HG03432 (cell line): ENCODE measurements at regions not wholly inside any gene's neighbourhood (a gene's known extent, or its start where the extent isn't known, plus 50 kb on each side); places are given as distances from the start of the nearest gene placed in this dataset.

Experiments
- ATAC-seq: cut with Tn5 transposase; IDR thresholded peaks from one replicate; pipeline ENCODE4 v1.9.1; 2021; ENCODE audit warnings: mild to moderate bottlenecking, moderate library complexity; ENCODE audit not compliant: unreplicated experiment

- no peak for ATAC-seq
Observed at GRCh38 chr7:25952261-25953057, 199.5 kb upstream of the NFE2L3 start.

GRCh38 chr7:25953859-25954258 is 198.1 kb upstream of the NFE2L3 start:
- peak; percentile 18 for ATAC-seq

- no peak for ATAC-seq
Observed at GRCh38 chr7:25954395-25954794, 197.6 kb upstream of the NFE2L3 start.

DNA sequence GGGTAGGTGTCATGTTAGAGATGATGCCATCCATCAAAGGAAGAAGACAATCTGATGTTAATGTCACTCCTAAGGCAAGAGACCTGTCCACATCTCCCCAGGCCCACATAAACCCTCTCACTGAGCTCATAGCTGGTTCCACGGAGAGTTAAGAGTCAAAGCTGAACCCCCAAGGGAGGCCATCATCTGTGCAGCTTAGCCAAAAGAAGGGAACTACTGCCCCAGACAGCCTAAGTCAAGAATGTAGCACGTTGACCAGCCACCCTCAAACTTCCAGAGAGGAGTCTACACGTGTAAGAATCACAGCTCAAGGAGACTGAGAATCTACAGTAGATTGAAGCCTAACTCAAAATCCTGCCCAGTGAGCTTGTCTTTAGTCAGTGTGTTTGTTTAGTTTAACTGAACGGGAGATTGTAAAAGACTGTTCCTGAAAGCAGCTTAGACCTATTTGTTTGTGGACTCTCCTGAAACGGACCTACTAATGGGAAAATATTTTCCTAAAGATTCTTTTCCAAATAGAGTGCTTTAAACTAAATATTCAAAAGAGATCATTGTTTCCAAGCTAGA is 192.7 kb upstream of the NFE2L3 start:
- no peak for ATAC-seq

GRCh38 chr7:25963733-25964132 is 188.3 kb upstream of the NFE2L3 start:
- no peak for ATAC-seq

- ATAC-seq = peak; percentile 44
Observed at GRCh38 chr7:25964483-25964991, 187.5 kb upstream of the NFE2L3 start.

DNA sequence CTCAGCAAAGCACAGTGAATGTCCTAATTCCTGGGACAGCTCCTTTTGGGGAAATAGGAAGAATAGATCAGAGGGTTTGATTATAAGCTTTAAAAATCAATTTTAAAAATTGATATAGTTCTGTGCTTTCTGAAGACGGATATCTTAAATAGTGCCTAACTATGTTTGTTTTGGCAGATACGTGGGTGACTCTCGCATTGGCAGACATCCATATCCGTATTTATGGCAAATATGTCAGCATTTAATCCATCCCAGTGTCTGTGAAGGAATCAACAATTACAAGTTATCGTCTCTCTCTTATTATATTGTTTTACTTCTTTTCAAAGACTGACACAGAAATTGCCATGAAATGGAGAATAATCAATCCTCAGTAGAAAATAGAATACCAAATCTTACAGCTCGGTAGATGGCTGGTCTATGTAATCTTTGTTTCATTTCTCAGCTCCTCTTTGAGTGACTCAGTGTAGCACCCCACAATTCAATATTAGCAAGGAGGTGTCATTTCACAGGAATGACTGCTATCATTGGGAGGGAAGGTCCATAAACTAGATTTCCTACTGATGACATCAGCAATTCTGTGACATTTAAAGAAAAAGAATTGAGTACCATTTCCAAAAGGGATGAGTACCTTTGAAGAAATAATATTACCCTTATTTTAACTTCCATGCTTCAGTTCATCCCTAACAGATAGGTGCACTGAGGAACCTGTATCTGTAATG is 186.4 kb upstream of the NFE2L3 start:
- ATAC-seq = no peak

- ATAC-seq = no peak
Observed at GRCh38 chr7:25966469-25966868, 185.5 kb upstream of the NFE2L3 start.

DNA sequence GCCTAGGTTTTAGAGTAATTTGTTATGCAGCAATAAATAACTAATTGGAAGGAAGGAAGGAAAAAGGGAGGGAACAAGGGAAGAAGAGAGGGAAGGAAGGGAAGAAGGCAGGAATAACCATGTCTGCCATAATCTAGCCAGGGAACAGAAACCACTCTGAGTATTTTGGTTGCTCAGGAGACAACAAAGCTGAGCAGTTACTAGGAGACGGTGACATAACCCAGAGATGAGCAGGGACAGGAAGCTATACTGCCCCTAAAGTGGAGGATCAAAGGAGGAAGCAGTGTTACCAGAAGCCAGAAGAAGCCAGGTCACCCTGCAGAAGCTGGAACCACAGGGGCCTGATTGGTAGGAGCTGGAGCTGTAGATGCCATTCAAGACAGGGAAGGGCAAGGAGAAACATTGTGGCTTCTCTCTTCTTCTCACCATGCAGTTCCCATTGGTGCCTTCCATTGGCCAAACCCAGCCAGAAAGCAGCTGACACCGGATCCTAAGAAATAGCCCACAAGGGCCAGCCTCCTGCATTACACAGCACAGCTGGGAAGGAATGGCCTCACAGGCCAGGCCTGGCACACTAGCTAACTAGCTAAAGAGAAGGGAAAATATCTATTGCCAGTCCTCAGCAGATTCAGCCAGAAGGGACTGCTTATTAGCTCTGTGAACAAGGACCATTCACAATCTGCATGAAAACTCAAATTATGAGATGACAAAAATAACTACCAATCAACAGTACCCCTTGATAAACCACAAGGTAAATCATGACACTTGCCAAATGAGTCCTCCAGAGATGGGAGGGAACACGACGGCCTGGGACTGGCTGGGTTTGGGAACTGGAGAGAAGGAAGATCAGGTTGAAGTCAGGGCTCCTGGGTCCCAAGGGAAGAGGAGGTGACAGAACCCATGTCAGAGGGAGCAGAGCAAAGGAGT is 184.5 kb upstream of the NFE2L3 start:
- ATAC-seq = peak; percentile 31

GRCh38 chr7:25968205-25968993 is 183.6 kb upstream of the NFE2L3 start:
- peak; percentile 74 for ATAC-seq

- ATAC-seq = no peak
Observed at GRCh38 chr7:25970356-25970755, 181.6 kb upstream of the NFE2L3 start.

DNA sequence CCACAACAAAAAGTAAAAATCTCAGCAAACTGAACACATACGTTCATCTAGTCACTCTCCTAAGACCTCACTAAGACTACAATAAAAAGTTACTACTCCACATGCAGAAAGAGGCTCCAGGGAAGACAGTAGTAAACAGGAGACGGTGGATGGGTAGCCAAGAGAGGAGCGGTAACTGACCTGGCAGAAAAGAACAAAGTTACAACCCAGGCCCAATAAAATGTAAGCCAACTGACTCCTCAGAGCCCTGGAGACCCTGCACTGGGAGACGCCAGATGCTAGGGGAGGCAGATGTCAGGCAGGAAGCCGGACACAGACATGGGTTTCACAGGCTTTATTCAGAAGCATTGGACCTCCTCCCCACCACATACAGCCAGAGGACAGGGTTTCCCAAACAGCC is 181.1 kb upstream of the NFE2L3 start:
- no peak for ATAC-seq

- ATAC-seq = no peak
Observed at GRCh38 chr7:25976630-25977029, 175.4 kb upstream of the NFE2L3 start.

DNA sequence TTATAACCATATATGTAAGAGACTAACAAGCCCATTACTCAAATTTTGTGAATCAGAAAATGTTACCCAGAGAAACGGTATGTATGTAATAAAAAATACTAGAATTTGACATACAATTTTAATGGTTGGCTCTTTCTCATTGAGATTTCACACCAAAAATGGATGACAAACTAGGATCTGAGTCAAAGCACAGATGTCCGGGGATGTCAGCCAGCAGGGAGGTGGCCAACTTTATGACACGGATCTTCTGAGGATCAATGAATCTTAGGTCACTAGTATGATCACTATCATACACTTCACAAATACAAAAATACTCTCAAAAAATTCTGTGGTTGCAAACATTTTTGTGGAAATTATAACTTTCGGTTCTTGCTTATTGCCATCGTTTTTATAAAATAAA is 173.5 kb upstream of the NFE2L3 start:
- no peak for ATAC-seq

GRCh38 chr7:25979605-25980004 is 172.4 kb upstream of the NFE2L3 start:
- ATAC-seq = no peak

DNA sequence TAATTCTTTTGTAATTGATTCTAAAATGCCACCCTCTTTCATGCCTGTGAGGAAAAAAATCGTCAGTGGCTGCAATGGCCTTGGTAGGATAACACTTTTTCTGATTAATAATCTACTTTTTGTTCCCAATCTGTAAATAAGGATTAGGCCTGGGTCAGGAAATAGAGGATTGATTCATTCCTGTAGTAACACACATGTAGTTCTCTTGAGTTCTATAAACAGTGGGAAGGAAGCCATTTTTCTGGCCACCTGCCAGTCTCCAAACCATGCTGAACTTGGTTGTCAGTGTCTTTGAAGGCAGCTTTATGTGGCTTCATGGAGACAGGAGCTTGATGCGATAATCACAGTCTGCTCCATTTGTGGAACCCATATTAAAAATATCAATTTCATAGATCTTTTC is 169.3 kb upstream of the NFE2L3 start:
- ATAC-seq = no peak

GRCh38 chr7:25985196-25985595 is 166.8 kb upstream of the NFE2L3 start:
- no peak for ATAC-seq

GRCh38 chr7:25988640-25989039 is 163.4 kb upstream of the NFE2L3 start:
- no peak for ATAC-seq

DNA sequence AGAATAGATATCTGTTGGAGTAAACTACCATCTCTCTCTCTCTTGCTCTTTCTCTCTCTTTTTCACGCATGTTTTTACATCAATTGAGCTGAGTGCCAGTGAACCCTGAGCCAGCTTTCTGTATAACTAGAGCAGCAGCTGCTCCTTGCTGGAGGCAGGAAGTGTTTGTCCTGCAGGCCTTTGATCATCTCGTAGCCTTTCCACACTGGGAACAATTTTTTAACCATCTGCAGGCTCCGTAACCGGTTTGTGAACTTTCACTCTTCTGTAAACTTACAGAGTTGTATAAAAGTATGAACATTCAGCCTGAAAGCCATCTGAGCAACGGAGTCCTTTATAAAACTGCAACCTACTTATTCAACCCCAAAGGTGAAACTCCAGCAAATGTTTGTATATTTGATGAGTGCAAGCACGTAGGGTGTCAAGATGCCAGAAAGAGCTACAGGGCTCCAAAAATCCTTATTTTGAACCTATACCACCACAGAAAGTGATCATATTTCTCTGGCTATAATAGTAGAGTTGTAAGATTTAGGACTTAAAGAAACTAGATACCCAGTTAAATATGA is 162.8 kb upstream of the NFE2L3 start:
- ATAC-seq = no peak
